GM08714 (cell line): ENCODE measurements at regions not wholly inside any gene's neighbourhood (a gene's known extent, or its start where the extent isn't known, plus 50 kb on each side); places are given as distances from the start of the nearest gene placed in this dataset.
"Not testable (repeated sequence)": the region's sequence is repeated elsewhere in the genome, so short reads cannot be mapped to it uniquely, and the experiment has no call there.

Experiments
- H3K4me3 ChIP-seq: fragments of 200-500 bp; sonication (Bioruptor generic); 2 replicates; pipeline ENCODE4 v1.5.1; 2014; ENCODE audit warnings: mild to moderate bottlenecking, low read length, inconsistent platforms
- ZNF274 ChIP-seq: IDR thresholded peaks from 2 replicates; pipeline ENCODE4 v1.6.1; 2012; ENCODE audit warnings: mild to moderate bottlenecking, low read depth, low read length

DNA sequence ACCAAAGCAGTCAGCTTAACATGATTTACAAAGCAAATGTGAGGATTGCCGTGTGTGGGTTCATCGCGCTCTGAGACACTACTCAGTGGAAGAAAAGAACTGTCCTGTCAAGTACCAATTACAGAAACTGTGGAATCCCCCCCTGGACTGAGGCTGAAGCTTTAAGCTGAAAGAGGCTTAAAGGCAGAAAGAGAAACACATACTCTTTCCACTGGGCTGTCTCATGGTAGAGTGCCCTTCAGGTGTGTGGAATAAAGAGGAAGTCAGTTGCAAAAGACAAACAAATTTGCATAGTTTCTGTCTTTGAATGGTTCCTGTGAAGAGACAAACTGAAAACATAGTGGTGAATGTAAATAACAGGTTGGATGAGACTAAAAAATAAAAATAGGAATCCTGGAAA, 560.4 kb upstream of the SYNCRIP start:
- no peak for TF ChIP-seq ZNF274
- H3K4me3 ChIP-seq: no peak overlapping the region

DNA sequence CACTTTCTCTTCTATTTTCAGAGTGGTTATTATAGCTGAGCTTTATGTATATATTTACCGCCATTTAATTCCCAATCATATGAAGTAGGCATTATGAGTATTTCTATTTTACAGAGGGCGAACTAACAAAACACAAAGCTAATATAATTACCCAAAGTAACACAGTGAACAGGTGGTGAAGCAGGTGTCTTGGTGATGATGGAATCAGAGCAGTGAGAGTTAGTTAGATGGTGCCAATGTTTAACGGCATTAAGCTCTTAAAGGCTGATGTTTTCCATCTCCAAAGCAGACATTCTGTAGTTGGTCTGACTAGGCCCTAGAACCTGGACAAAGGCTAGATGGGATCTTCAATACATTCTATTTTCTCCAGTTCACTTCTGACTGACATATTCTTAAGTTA, 551.1 kb upstream of the SYNCRIP start:
- H3K4me3 ChIP-seq: no peak overlapping the region
- TF ChIP-seq ZNF274: no peak

DNA sequence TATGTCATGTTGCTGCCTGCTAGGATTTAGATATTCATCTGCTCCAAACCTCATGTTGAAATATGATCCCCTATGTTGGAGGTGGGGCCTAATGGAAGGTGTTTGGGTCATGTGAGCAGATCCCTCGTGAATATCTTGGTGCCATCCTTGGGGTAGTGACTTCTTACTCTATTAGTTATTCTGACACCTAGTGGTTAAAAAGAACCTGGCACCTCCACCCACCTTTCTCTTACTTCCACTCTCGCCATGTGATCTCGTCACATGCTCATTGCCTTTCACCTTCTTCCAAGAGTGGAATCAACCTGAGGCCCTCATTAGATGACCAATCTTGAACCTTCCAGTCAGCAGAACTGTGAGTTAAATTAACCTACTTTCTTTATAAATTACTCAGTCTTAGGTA, 549.4 kb upstream of the SYNCRIP start:
- H3K4me3 ChIP-seq: no peak overlapping the region
- no peak for TF ChIP-seq ZNF274

DNA sequence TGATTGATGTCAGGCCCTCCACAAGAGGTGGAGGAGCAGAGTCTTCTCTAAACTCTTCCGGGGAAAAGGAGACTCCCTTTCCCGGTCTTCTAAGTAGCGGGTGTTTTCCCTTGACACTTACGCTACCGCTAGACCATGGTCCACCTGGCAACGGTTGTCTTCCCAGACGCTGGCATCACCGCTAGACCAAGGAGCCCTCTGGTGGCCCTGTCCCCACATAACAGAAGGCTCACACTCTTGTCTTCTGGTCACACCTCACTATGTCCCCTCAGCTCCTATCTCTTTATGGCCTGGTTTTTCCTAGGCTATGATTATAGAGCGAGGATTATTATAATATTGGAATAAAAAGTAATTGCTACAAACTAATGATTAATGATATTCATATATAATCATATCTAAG, 532.5 kb upstream of the SYNCRIP start:
- H3K4me3 ChIP-seq: not testable (repeated sequence)

DNA sequence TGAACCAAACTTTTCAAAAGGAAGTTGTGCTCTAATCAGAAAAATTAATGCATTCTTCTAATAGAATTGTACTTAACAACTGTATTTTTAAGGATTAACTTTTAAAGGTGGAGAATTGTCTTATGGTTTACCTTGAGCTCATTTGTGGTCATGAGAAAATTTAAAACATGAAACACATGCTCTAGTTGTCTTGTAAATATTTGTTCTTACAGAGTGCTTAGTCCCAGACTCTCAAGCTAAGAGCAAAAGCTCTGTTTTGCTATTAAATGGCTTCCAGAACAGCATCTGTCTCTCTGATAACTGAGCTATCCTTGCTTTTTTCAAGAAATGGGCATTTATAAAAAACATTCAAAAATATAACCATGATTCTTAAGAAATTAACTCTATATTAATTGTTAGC, 512.2 kb upstream of the SYNCRIP start:
- no peak for TF ChIP-seq ZNF274
- no peak overlapping the region for H3K4me3 ChIP-seq

DNA sequence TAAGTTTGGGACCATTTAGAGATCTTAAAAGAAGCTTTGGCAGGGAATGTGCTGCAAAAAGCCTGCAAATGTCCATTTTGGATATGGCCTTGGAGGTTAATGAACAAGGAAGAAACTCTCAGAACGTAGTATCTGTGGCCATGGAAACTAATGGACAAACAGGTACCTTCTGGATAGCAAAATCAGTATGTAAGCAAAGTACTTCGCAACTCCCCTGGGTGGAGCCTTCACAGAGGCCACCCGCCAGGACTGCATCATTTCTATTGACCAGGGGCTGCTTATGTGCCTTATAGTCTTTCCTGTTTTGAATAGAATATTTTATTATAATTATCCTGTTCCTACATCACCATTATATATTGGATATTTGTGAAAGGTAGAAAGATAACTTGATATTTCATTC, 510.8 kb upstream of the SYNCRIP start:
- TF ChIP-seq ZNF274: no peak
- no peak overlapping the region for H3K4me3 ChIP-seq

DNA sequence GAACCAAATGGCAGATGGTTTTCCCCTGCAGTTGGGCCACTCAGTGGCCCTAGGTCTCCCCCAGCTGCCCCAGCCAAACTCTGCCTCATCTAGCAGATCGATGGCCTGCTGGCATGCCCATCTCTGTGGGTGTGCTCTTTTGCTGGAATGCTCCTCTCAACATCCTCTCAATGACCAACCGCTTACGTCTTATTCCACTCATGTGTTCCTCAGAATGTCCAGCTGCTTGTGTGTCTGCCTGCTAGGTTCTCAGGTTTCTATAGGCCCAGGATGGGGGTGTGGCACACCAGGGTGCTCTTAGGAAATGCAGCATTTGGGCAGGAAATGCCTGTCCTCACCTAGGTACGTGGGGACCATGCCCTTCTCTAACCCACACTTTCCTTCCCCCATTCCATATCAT, 509.9 kb upstream of the SYNCRIP start:
- no peak overlapping the region for H3K4me3 ChIP-seq
- no peak for TF ChIP-seq ZNF274

DNA sequence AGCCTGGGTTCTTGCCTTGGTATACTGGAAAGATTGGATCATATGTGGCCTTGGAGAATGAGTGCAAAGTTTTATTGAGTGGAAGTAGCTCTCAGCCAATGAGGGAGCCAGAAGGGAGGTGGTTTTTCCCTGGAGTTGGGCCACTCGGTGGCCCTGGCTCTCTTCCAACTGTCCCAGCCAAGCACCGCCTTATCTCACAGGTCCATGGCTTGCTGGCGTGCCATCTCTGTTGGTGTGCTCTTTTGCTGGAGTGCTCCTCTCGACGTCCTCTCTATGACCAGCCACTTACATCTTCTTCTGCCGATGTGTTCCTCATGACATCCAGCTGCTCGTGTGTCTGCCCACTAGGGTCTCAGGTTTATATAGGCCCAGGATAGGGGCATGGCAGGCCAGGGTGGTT, 505.9 kb upstream of the SYNCRIP start:
- H3K4me3 ChIP-seq: no peak overlapping the region
- TF ChIP-seq ZNF274: no peak

DNA sequence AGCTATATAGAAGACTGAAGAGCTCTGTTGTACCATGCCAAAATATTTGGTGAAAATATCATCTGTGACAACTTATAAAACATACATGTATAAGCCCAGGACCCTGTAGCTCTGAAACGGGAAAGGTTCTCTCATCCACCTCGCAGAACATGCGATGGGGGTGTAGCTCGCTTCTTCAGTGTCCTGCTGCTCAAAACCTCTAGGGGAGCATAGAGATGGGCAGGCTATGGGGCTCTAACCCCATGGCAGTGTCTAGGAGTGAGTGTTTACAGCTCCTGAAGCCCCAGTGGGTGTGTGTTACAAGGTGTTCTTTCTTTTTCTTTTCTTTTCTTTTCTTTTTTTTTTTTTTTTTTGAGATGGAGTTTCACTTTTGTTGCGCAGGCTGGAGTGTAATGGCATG, 505.2 kb upstream of the SYNCRIP start:
- H3K4me3 ChIP-seq: no peak overlapping the region
- TF ChIP-seq ZNF274: no peak

DNA sequence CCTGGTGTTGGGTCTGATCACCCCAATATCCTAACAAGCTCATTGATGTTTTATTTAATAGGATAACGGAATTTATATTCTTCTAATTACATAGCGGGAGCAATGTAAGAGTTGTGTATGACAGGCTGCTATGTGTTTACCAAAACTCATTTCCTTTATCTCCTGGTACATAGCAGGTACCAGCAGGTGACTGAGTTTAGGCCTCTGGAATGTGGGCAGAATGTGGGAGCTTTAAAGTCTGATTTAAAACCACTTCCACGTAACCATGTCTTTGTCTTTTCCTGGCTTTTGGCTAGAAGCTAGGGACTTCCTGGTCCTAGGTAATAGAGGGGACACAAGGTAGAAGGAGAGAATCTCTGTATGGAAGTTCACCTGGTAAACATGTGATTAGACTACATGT, 504.6 kb upstream of the SYNCRIP start:
- no peak for TF ChIP-seq ZNF274

DNA sequence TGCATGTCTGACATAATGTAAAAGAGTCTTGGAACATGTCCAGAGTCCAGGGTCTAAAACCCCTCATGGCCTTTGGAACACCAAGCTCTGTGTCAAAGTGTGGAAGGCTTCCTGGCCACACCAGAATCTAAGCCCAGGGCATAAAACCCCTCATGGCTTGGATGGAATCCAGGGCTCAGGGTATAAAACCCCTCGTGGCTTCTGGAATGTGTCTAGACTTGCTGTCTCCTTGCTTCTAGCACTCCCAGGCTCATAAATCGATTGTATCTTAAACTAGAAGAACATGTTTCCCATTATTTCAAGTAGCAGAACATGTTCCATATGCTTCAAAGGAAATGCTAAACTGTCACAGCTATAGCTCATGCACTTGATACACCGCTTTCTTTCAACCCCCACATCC, 504.1 kb upstream of the SYNCRIP start:
- not testable (repeated sequence) for H3K4me3 ChIP-seq

More for the DNA sequence above, 504.6 kb upstream of the SYNCRIP start:
- no peak overlapping the region for H3K4me3 ChIP-seq

DNA sequence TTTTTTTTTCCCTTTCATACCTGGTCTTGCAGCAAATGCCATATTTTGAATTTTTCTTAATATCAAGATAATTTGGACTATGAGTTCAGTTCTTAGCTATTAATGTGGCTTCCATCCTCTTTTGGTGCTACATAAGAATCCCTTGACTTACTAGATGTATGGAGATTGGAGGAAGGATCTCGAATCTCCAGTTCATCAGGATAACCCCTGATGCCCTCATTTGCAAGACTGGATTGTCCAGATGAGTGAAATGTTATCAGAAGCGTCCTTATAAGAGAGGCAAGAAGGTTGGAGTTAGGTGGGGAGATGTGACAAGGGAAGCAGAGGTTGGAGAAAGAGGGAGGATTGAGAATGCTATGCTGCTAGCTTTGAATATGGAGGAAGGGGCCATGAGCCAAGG, 499.6 kb upstream of the SYNCRIP start:
- H3K4me3 ChIP-seq: no peak overlapping the region
- no peak for TF ChIP-seq ZNF274

DNA sequence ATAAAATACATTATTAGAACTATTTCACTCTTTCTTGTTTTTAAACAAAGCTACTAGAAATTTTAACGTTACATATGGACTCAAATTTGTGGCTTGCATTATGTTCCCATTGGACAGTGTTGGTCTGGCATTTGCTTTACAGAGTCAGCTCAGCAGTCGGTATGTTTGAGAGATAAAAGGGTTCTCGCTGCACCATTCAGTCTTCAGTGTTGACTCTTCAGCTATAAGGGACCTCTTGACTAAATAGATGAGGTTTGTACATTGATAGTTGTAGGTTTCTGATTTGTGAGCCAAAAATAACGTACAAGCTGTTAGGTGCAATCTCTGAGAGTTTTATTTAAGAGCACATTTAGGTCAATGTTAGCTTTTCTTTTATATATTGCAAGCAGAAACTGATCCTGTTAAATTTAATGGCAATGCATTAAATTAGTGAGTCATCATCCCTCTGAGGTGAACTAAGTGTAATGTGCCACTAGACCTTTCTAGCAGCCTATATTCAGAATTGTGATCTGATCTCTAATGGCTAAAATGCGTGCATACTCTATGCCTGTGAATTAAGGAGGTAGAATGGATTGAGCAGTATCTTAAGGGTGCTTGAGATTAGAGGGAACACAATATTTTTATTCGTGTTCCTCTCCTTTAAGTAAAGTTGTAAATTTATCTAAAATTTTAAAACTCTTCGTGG, 485.6 kb upstream of the SYNCRIP start:
- TF ChIP-seq ZNF274: no peak

DNA sequence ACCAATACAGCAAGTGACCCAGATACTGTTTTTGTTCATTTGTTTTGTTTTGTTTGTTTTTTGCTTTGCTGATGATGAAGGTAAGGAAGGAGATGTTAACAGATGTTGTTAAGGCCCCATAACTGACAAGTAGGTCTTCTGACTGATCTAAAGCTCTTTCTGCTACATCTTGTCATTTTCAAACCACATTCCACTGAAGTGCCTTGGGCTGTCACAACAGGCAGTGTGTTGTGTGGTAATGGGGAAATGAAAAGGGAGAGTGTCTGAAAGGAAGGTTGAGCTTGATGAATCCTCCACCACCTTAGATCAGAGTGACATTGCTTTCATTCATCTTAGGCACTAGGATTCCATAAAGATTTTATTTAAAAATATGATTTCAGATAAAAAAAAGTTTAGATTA, 479.4 kb upstream of the SYNCRIP start:
- H3K4me3 ChIP-seq: no peak overlapping the region
- TF ChIP-seq ZNF274: no peak

More for the DNA sequence above, 485.6 kb upstream of the SYNCRIP start:
- H3K4me3 ChIP-seq: no peak overlapping the region

DNA sequence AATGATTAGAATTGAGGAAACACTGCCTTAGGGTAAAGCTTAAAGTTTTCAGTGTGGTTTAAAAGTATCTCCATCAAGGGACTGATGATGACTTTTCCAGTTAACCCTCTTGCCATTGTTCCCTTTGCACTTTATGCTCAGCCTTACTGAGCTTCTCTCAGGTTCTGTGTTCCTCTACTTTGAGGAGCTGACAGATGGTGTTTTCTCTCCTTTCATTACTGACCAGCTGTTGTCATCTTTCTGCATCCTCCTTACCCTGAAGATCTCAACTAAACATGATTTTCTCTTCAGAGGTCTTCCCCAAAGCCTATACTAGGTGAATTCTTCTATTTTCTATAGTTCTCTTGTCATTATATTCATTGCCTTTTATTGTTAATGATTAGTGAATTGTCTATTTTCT, 475.6 kb upstream of the SYNCRIP start:
- no peak overlapping the region for H3K4me3 ChIP-seq
- no peak for TF ChIP-seq ZNF274

DNA sequence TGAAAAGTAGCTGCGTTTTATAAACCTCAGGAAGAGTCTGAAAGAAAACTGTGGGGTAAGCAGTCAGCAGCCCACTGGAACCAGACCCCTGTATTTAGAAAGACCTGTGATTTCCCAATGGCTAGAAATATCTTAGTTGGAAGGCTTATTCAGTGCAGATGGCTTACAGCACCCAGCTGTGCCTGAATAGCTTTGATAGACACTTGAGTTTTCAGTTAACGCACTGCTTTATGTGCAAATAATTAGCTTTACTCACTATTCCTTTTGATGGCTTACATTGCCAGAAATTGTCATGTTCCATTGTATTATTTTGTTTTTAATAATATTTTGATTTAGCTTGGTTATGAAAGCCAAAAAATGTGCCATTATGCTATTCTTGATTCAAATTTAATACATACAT, 465.3 kb upstream of the SYNCRIP start:
- TF ChIP-seq ZNF274: no peak
- no peak overlapping the region for H3K4me3 ChIP-seq
